ENCODE measurements at regions not wholly inside any gene's neighbourhood (a gene's known extent, or its start where the extent isn't known, plus 50 kb on each side); places are given as distances from the start of the nearest gene placed in this dataset.
A peak's percentile ranks its signal among the peaks of the same experiment; 100 is the strongest.

DNA sequence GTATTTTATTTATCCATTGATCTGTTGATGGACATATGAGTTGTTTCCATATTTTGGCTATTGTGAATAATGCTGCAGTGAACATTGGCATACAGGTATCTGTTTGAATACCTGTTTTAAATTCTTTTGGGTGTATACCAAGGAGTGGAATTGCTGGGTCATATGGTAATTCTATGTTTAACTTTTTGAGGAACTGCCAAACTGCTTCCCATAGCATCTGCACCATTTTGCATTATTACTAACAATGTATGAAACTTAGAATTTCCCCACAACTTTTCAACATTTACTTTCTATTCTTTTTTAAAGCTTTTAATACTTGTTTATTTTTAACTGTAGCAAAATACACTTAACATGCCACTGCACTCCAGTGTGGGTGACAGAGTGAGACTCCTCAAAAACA lies 57.0 kb upstream of the MSN start:
- TF ChIP-seq CTCF (IDR thresholded peaks at IDR 0.05) = no peak
- Histone ChIP-seq H3K9me3 (no peaks in the 10 kb centered on the region), H3K4me1 (ENCODE audit: control insufficient read depth in 1 of 2, insufficient read depth in 1 of 2, low read depth in 1 of 2, low read length in 1 of 2) (peaks cover 38 to 41% of the 10 kb centered on the region in 2 experiments), H3K4me3 (ENCODE audit: low read depth in 1 of 2, low read length in 1 of 2) (peak overlapping the region in 1 of 2 experiments; percentile 21), H3K27me3 (no peaks in the 10 kb centered on the region), H3K27ac (peak overlapping the region; percentile 63), H3K36me3 (no peaks in the 10 kb centered on the region)

- peaks cover 38 to 41% of the 10 kb centered on the region in 2 experiments for H3K4me1 ChIP-seq (ENCODE audit: control insufficient read depth in 1 of 2, insufficient read depth in 1 of 2, low read depth in 1 of 2, low read length in 1 of 2)
- H3K27ac ChIP-seq = peak overlapping the region; percentile 63
- H3K4me3 ChIP-seq (ENCODE audit: low read depth in 1 of 2, low read length in 1 of 2) = peak overlapping the region; percentile 16 to 21
- no peaks in the 10 kb centered on the region for H3K36me3 ChIP-seq
- H3K9me3 ChIP-seq = no peaks in the 10 kb centered on the region
- no peak for TF ChIP-seq CTCF (IDR thresholded peaks at IDR 0.05)
- H3K27me3 ChIP-seq = no peaks in the 10 kb centered on the region
Measured at GRCh38 chrX:65610040-65610439, 57.4 kb upstream of the MSN start.

- no peak for TF ChIP-seq CTCF (IDR thresholded peaks at IDR 0.05)
- H3K36me3 ChIP-seq = no peaks in the 10 kb centered on the region
- H3K27ac ChIP-seq = peak overlapping the region; percentile 63
- H3K9me3 ChIP-seq = no peaks in the 10 kb centered on the region
- peaks cover 41 to 45% of the 10 kb centered on the region in 2 experiments for H3K4me1 ChIP-seq (ENCODE audit: control insufficient read depth in 1 of 2, insufficient read depth in 1 of 2, low read depth in 1 of 2, low read length in 1 of 2)
- no peak overlapping the region for H3K4me3 ChIP-seq (ENCODE audit: low read depth in 1 of 2, low read length in 1 of 2)
- no peaks in the 10 kb centered on the region for H3K27me3 ChIP-seq
Measured at GRCh38 chrX:65609237-65609636, 58.2 kb upstream of the MSN start.

GRCh38 chrX:65608026-65608425 lies 59.4 kb upstream of the MSN start:
- Histone ChIP-seq H3K4me1 (ENCODE audit: control insufficient read depth in 1 of 2, insufficient read depth in 1 of 2, low read depth in 1 of 2, low read length in 1 of 2) (peaks cover 46 to 51% of the 10 kb centered on the region in 2 experiments), H3K27ac (peak overlapping the region; percentile 13), H3K36me3 (no peaks in the 10 kb centered on the region), H3K4me3 (ENCODE audit: low read depth in 1 of 2, low read length in 1 of 2) (no peak overlapping the region), H3K27me3 (no peaks in the 10 kb centered on the region), H3K9me3 (no peaks in the 10 kb centered on the region)
- no peak for TF ChIP-seq CTCF (IDR thresholded peaks at IDR 0.05)

GRCh38 chrX:65607070-65607742 lies 60.2 kb upstream of the MSN start:
- no peak overlapping the region for H3K4me3 ChIP-seq (ENCODE audit: low read depth in 1 of 2, low read length in 1 of 2)
- H3K27me3 ChIP-seq = no peaks in the 10 kb centered on the region
- no peaks in the 10 kb centered on the region for H3K9me3 ChIP-seq
- no peaks in the 10 kb centered on the region for H3K36me3 ChIP-seq
- H3K4me1 ChIP-seq (ENCODE audit: control insufficient read depth in 1 of 2, insufficient read depth in 1 of 2, low read depth in 1 of 2, low read length in 1 of 2) = peaks cover 55 to 59% of the 10 kb centered on the region in 2 experiments
- H3K27ac ChIP-seq = no peak overlapping the region
- TF ChIP-seq CTCF (IDR thresholded peaks at IDR 0.05) = no peak
